IPS-18a (cell line): ENCODE measurements at regions not wholly inside any gene's neighbourhood (a gene's known extent, or its start where the extent isn't known, plus 50 kb on each side); places are given as distances from the start of the nearest gene placed in this dataset.

ENCODE experiments used
- H3K27ac ChIP-seq: one replicate; pipeline ENCODE4 v1.5.1; 2013; ENCODE audit warnings: low read length
- H3K27me3 ChIP-seq: one replicate; pipeline ENCODE4 v1.6.1; 2013; ENCODE audit warnings: mild to moderate bottlenecking, low read length; ENCODE audit not compliant: control insufficient read depth, insufficient read depth
- H3K36me3 ChIP-seq: one replicate; pipeline ENCODE4 v1.6.1; 2013; ENCODE audit warnings: low read depth, low read length; ENCODE audit not compliant: control insufficient read depth
- H3K4me1 ChIP-seq: one replicate; pipeline ENCODE4 v1.6.1; 2013; ENCODE audit warnings: low read depth, low read length; ENCODE audit not compliant: control insufficient read depth
- H3K4me3 ChIP-seq: one replicate; pipeline ENCODE4 v1.5.1; 2013; ENCODE audit warnings: low read length
- H3K9ac ChIP-seq: one replicate; pipeline ENCODE4 v1.6.1; 2013; ENCODE audit warnings: mild to moderate bottlenecking, low read length, moderate library complexity
- H3K9me3 ChIP-seq: one replicate; pipeline ENCODE4 v1.6.1; 2013; ENCODE audit warnings: low read depth, low read length; ENCODE audit not compliant: control insufficient read depth

DNA sequence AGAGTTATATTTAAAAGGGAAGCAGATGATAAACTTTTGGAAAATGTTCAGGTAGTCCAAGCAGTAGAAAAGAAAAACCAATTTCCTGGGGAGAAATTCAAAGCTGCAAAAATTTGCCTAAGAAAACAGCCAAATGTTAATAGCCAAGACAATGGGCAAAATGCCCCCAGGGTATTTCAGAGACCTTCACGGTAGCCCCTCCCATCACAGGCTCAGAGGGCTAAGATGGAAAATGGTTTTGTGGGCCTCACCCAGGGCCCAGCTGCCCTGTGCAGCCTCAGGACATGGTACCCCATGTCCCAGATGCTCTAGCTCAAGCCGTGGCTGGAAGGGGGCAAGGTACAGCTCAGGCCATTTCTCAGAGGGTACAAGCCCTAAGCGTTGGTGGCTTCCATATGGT is 391.0 kb downstream of the ZIC4 start:
- Histone ChIP-seq H3K27me3 (no peaks in the 10 kb centered on the region), H3K4me1 (no peaks in the 10 kb centered on the region), H3K9me3 (no peaks in the 10 kb centered on the region), H3K36me3 (no peaks in the 10 kb centered on the region), H3K27ac (no peak overlapping the region), H3K4me3 (no peak overlapping the region), H3K9ac (no peak overlapping the region)

DNA sequence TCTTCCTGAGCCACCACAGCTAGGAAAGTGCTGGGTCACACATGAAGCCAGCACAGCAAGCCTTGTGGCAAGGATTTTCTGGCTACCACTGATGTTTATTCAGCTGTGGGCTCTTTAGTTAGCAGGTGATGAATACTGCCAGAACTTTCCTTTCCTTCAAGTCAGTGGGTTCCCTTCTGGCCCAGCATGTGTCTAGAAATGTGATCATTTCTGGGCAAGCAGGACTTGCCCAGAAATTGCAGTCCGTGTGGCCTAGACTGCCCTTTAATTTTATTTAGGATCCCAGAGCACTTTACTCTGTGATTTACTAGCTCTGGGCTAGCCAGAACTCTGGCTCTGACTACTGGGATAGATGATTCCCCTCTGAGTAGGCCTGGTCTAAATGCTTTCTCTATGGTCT is 397.5 kb downstream of the ZIC4 start:
- Histone ChIP-seq H3K27ac (no peak overlapping the region), H3K27me3 (no peaks in the 10 kb centered on the region), H3K36me3 (no peaks in the 10 kb centered on the region), H3K9me3 (no peaks in the 10 kb centered on the region), H3K4me3 (no peak overlapping the region), H3K4me1 (no peaks in the 10 kb centered on the region), H3K9ac (no peak overlapping the region)

DNA sequence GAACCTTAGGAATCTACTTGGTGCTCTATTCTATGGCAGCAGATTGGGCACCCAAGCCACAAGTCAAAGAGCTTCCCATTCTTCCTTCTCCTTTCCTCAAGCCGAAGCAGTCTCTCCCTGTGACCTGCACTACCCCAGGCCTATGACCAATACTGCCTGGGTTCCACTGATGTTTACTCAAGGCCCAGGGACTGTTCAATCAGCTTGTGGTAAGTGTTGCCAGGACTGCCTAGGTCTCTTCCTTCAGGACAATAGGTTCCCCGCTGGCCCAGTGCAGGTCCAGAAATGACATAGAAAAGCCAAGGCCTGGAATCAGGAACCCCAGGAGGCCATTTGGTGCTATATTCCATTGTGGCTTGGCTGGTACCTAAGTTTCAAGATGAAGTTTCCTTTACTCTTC is 397.9 kb downstream of the ZIC4 start:
- no peak overlapping the region for H3K27ac ChIP-seq
- no peaks in the 10 kb centered on the region for H3K4me1 ChIP-seq
- H3K9ac ChIP-seq: no peak overlapping the region
- H3K4me3 ChIP-seq: no peak overlapping the region
- H3K27me3 ChIP-seq: no peaks in the 10 kb centered on the region
- H3K9me3 ChIP-seq: no peaks in the 10 kb centered on the region
- no peaks in the 10 kb centered on the region for H3K36me3 ChIP-seq

GRCh38 chr3:147007736-147008245 is 398.6 kb downstream of the ZIC4 start:
- H3K27ac ChIP-seq: no peak overlapping the region
- H3K36me3 ChIP-seq: no peaks in the 10 kb centered on the region
- no peak overlapping the region for H3K4me3 ChIP-seq
- H3K27me3 ChIP-seq: no peaks in the 10 kb centered on the region
- H3K9me3 ChIP-seq: no peaks in the 10 kb centered on the region
- no peaks in the 10 kb centered on the region for H3K4me1 ChIP-seq
- no peak overlapping the region for H3K9ac ChIP-seq

DNA sequence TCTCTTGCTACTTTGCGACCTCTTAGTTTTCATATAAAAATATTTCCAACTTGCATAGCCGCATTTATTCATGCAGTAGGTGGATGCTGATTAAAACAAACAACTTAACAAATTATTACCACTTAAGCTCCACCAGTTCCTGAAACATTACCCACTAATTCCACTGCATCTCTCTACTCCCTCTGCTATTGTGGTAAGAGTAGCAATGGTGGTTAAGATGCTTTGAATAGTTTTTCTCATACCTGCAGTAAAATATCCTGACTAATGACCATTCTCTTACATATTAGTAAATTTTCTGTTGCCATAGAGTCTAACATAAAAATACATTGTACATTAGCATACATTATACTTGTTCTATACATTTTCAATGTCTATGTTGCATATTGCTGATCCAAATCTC is 397.6 kb upstream of the PLSCR5 start:
- Histone ChIP-seq H3K9me3 (no peaks in the 10 kb centered on the region), H3K4me3 (no peak overlapping the region), H3K9ac (no peak overlapping the region), H3K27me3 (no peaks in the 10 kb centered on the region), H3K27ac (no peak overlapping the region), H3K36me3 (no peaks in the 10 kb centered on the region), H3K4me1 (no peaks in the 10 kb centered on the region)

- H3K27ac ChIP-seq: no peak overlapping the region
- no peaks in the 10 kb centered on the region for H3K27me3 ChIP-seq
- H3K36me3 ChIP-seq: no peaks in the 10 kb centered on the region
- no peaks in the 10 kb centered on the region for H3K4me1 ChIP-seq
- H3K4me3 ChIP-seq: no peak overlapping the region
- no peaks in the 10 kb centered on the region for H3K9me3 ChIP-seq
- H3K9ac ChIP-seq: no peak overlapping the region
Observed at GRCh38 chr3:147000274-147000673, 395.1 kb upstream of the PLSCR5 start.

GRCh38 chr3:146991907-146992306 is 386.8 kb upstream of the PLSCR5 start:
- Histone ChIP-seq H3K27ac (no peak overlapping the region), H3K4me3 (no peak overlapping the region), H3K4me1 (no peaks in the 10 kb centered on the region), H3K9me3 (no peaks in the 10 kb centered on the region), H3K36me3 (no peaks in the 10 kb centered on the region), H3K9ac (no peak overlapping the region), H3K27me3 (no peaks in the 10 kb centered on the region)

DNA sequence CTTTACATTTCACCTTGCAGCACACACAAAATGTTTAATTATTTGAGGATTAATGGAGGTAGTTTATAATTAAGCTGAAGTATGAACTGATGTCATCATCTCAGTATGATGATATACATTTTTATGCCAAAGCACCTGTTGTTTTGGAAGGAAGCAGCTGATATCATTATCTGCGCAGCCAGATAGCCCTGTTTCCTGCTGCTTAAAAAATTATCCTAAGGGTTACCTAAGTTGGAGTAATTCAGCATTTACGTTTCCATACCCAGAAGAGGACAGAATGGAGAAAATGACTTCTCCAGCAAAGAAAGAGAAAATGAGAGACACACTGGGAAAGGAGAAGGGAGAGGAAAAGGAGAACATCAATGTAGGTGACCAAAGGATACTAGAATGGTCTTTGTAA is 370.3 kb upstream of the PLSCR5 start:
- H3K27ac ChIP-seq: no peak overlapping the region
- H3K36me3 ChIP-seq: no peaks in the 10 kb centered on the region
- H3K9me3 ChIP-seq: no peaks in the 10 kb centered on the region
- no peaks in the 10 kb centered on the region for H3K4me1 ChIP-seq
- H3K27me3 ChIP-seq: no peaks in the 10 kb centered on the region
- H3K9ac ChIP-seq: no peak overlapping the region
- H3K4me3 ChIP-seq: no peak overlapping the region

DNA sequence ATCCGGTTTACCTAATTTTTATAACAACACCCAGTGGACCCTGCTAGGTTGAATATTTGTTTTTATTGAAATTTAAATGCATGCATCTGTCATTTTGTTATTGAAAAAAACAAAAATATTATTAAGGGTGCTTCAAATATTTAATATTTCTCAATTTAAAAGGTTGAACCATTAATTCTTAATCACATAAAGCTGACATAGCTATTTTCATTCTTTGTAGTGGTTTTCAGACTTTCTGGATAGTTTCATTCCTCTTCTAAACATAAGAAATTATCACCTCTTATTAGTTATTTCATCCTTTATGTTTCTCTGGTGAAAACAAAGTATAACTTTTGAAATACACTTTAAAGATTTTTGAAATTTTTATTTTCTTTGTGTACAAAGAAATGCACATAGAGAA is 369.9 kb upstream of the PLSCR5 start:
- Histone ChIP-seq H3K27ac (no peak overlapping the region), H3K4me3 (no peak overlapping the region), H3K36me3 (no peaks in the 10 kb centered on the region), H3K27me3 (no peaks in the 10 kb centered on the region), H3K9ac (no peak overlapping the region), H3K9me3 (no peaks in the 10 kb centered on the region), H3K4me1 (no peaks in the 10 kb centered on the region)

DNA sequence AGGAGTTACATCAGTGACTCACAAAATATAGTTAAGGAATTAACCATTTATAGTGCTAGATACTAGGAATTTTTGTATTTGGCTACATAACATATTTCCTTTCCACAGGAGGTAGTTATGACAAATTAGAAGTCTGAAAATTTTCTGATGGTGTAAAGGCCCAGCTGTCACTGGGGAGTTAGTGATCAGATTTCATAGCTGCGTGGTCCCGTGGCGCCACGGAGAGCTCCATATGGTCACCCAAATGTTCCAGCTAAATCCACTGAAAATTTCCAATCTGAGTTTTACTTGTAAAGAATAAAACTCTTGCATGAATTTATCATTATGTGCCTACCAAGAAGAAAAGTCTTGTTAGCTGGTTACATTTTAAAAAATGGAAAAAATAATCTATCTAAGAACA is 368.9 kb upstream of the PLSCR5 start:
- H3K27ac ChIP-seq: no peak overlapping the region
- no peaks in the 10 kb centered on the region for H3K36me3 ChIP-seq
- no peaks in the 10 kb centered on the region for H3K27me3 ChIP-seq
- no peaks in the 10 kb centered on the region for H3K9me3 ChIP-seq
- no peaks in the 10 kb centered on the region for H3K4me1 ChIP-seq
- no peak overlapping the region for H3K4me3 ChIP-seq
- no peak overlapping the region for H3K9ac ChIP-seq

DNA sequence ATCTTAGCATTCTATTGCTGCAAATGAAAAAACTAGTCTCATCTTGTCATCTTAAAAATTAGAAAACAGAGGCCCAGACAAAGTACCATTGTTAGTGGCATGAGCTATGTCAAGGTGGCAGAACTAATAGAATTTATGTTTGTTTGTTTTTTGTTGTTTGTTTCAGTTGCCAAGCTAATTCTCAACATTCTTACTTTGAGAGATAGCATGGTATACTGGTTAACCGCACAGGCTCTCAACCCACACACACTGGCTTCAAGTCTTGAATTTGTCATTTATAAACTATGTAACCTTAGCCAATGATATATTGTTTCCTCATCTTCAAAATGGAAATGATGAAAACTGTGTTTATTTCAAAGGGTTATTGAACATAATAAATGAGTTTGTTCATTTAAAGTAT is 367.6 kb upstream of the PLSCR5 start:
- Histone ChIP-seq H3K4me3 (no peak overlapping the region), H3K9ac (no peak overlapping the region), H3K36me3 (no peaks in the 10 kb centered on the region), H3K27me3 (no peaks in the 10 kb centered on the region), H3K9me3 (no peaks in the 10 kb centered on the region), H3K4me1 (peaks cover 9% of the 10 kb centered on the region), H3K27ac (no peak overlapping the region)

GRCh38 chr3:146970236-146970635 is 365.1 kb upstream of the PLSCR5 start:
- peaks cover 9% of the 10 kb centered on the region for H3K4me1 ChIP-seq
- H3K9ac ChIP-seq: no peak overlapping the region
- H3K4me3 ChIP-seq: no peak overlapping the region

More at GRCh38 chr3:146970236-146970635, 365.1 kb upstream of the PLSCR5 start:
- Histone ChIP-seq H3K36me3 (no peaks in the 10 kb centered on the region), H3K27ac (no peak overlapping the region), H3K9me3 (no peaks in the 10 kb centered on the region), H3K27me3 (no peaks in the 10 kb centered on the region)
